Duodenal mucosa (tissue), 2 donors: ENCODE measurements at regions not wholly inside any gene's neighbourhood (a gene's known extent, or its start where the extent isn't known, plus 50 kb on each side); places are given as distances from the start of the nearest gene placed in this dataset.

Experiments used
- H3K27ac ChIP-seq: one replicate; pipeline ENCODE4 v1.7.0; 2013; ENCODE audit warnings: low read depth, low read length
- H3K27me3 ChIP-seq, 2 donors: one replicate each; pipeline ENCODE4 v1.7.0; 2013; ENCODE audit warnings: low read length in 2 of 2, control low read depth in 1 of 2; ENCODE audit not compliant: insufficient read depth in 2 of 2, control insufficient read depth in 1 of 2
- H3K36me3 ChIP-seq, 2 donors: one replicate each; pipeline ENCODE4 v1.7.0; 2013; ENCODE audit warnings: low read length in 2 of 2, control low read depth in 1 of 2; ENCODE audit not compliant: insufficient read depth in 2 of 2, control insufficient read depth in 1 of 2
- H3K4me1 ChIP-seq, 2 donors: one replicate each; pipeline ENCODE4 v1.7.0; 2013; ENCODE audit warnings: low read length in 2 of 2, control low read depth in 1 of 2; ENCODE audit not compliant: insufficient read depth in 2 of 2, control insufficient read depth in 1 of 2
- H3K4me3 ChIP-seq, 2 donors: one replicate each; pipeline ENCODE4 v1.7.0; 2013; ENCODE audit warnings: low read length in 2 of 2, low read depth in 1 of 2
- H3K9ac ChIP-seq, 2 donors: one replicate each; pipeline ENCODE4 v1.7.0; 2013; ENCODE audit warnings: low read length in 2 of 2, low read depth in 1 of 2
- H3K9me3 ChIP-seq, 2 donors: one replicate each; pipeline ENCODE4 v1.7.0; 2013; ENCODE audit warnings: low read length in 2 of 2, control low read depth in 1 of 2; ENCODE audit not compliant: control insufficient read depth in 1 of 2

DNA sequence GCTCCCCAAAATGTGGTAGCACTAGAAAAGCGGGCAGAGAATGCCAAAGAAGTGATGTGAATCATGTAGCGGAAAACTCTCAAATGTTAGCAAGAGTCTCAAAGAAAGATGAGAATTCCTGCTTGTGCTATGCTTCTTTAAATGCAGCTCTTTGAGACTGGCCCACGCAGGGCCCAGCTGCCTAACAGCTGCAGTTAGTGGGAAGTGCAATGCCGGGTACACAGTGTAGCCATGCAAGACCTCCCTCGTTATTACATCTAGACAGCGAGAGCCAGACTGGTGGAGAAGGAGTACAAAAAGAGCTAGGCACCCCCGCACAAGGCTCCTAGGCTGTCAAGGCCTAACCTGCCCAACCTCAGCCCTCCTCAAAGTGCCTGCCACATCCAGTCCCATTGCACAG lies 201.7 kb upstream of the PRDM1 start:
- Histone ChIP-seq H3K27me3 (no peaks in the 10 kb centered on the region), H3K4me1 (peaks cover 0 to 24% of the 10 kb centered on the region in 2 donors), H3K9me3 (no peaks in the 10 kb centered on the region), H3K9ac (no peak overlapping the region), H3K36me3 (no peaks in the 10 kb centered on the region), H3K27ac (no peak overlapping the region), H3K4me3 (no peak overlapping the region)

DNA sequence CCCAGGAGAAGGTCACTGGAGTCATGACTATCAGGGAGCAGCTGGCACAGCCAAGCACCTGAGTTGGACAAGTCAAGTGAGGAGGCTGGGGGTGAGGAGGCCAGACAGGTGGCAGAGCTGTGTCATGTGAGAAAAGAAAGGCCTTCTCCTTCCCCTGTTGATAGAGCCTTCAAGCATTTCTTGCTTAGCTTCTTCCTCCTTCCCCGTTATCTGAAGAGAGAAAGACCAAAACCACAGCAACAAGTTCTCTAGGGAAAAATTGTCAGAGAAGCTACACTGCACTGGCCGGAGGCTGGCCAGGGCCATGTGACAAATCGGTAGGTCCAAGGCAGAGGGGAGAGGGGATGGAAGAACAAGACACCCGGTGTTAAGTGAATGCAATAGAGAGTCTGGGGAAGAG lies 202.1 kb upstream of the PRDM1 start:
- peaks cover 0 to 24% of the 10 kb centered on the region in 2 donors for H3K4me1 ChIP-seq
- H3K27me3 ChIP-seq = no peaks in the 10 kb centered on the region
- no peaks in the 10 kb centered on the region for H3K36me3 ChIP-seq
- no peak overlapping the region for H3K4me3 ChIP-seq
- no peak overlapping the region for H3K9ac ChIP-seq
- H3K9me3 ChIP-seq = no peaks in the 10 kb centered on the region
- no peak overlapping the region for H3K27ac ChIP-seq

DNA sequence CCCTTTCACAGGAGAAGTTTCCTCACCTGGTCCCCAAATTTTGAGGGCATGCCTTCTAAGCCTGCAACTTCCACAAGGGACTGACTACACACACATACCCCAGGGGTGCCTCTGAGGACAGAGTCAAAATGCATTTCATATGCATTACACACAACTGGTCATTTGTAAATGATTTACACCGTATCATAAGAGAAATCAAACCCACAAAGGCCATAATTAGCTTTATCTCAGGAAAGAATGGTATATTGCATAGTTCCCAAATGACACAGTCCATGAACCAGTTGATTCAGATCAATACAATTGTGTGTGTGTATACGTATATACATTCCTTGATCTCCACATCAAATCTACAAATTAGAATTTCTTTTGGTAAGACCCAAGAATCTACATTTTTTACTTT lies 203.3 kb upstream of the PRDM1 start:
- H3K27ac ChIP-seq = no peak overlapping the region

DNA sequence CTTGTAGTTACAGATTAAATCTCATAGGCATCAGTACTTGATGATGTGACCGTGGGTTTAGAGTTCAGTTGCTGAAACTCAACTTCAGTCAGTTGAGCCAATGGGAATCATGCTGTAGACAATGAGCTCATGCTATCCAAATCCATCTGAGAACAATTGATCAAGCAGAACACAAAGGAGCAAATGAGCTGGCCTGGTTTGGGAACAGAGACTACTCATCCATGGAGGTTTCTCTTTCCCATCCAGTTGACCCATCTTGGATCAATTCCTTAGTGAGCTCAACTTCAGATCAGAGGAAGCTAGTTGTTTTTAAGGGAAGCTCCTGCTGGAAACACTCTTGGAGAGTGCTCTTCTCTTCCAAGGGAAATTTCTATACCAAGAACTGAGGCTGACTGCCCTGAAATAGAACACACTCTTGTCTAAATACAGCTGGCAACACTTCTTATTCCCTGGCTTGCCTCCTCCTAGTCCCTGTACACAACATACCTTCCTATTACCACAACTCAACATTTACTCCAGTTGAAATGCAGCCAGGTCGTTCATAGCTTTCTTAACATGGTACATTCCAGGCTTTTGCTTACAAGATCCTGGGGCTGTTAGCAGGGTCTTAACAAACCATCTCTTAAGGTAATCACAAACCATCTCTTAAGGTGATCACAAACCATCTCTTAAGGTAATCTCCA lies 203.9 kb upstream of the PRDM1 start:
- no peak overlapping the region for H3K9ac ChIP-seq
- no peak overlapping the region for H3K27ac ChIP-seq

More for the DNA sequence above, 203.3 kb upstream of the PRDM1 start:
- H3K4me3 ChIP-seq = no peak overlapping the region
- no peak overlapping the region for H3K9ac ChIP-seq
- H3K4me1 ChIP-seq = peaks cover 0 to 24% of the 10 kb centered on the region in 2 donors
- no peaks in the 10 kb centered on the region for H3K9me3 ChIP-seq
- no peaks in the 10 kb centered on the region for H3K27me3 ChIP-seq
- H3K36me3 ChIP-seq = no peaks in the 10 kb centered on the region

DNA sequence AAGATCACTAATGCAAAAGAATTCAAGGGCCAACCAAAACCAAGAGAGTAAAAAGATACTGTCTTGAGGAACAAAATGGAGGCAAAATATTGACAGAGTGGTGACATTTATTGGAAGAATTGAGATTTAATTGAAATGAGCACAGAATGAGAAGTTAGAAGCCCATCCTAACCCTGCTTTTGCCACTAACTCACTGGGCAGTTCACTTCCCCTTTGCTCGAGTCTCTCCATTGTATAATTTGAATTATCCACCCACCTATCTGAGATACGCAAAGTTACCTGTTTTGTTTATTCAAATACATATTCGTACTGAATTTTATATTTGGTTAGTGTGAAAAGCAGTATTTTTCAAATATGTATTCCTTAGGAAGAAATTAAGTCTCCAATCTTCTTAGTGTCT lies 204.5 kb upstream of the PRDM1 start:
- H3K27me3 ChIP-seq = no peaks in the 10 kb centered on the region
- H3K4me3 ChIP-seq = no peak overlapping the region
- peaks cover 0 to 20% of the 10 kb centered on the region in 2 donors for H3K4me1 ChIP-seq
- no peaks in the 10 kb centered on the region for H3K9me3 ChIP-seq
- H3K36me3 ChIP-seq = no peaks in the 10 kb centered on the region
- no peak overlapping the region for H3K27ac ChIP-seq
- no peak overlapping the region for H3K9ac ChIP-seq

More for the DNA sequence above, 203.9 kb upstream of the PRDM1 start:
- no peaks in the 10 kb centered on the region for H3K36me3 ChIP-seq
- H3K4me1 ChIP-seq = peaks cover 0 to 24% of the 10 kb centered on the region in 2 donors
- H3K4me3 ChIP-seq = no peak overlapping the region
- no peaks in the 10 kb centered on the region for H3K27me3 ChIP-seq
- H3K9me3 ChIP-seq = no peaks in the 10 kb centered on the region

DNA sequence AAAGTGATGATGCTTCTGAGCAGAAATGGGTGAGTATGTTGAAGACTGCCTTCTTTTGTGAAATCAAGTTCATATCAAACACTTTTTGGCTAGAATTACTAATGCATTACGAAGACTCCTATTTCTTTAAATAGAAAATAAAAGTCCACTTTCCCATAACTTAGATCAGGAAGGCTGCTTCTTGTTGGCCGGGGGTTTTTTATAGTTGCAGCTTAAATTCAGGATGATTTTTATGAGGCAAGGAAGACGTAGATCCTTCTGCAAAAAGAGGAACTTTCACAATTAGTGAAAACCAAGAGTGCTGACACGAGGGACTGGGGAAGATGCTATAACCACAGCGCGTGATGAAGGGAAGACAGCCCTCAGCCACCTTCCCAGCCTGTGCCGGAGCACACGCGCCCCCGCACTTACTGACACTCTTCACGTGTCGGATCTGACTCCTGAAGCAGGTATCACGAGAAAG lies 206.1 kb upstream of the PRDM1 start:
- H3K4me1 ChIP-seq = peaks cover 0 to 12% of the 10 kb centered on the region in 2 donors
- H3K36me3 ChIP-seq = no peaks in the 10 kb centered on the region
- H3K9ac ChIP-seq = no peak overlapping the region
- H3K9me3 ChIP-seq = no peaks in the 10 kb centered on the region
- no peaks in the 10 kb centered on the region for H3K27me3 ChIP-seq
- no peak overlapping the region for H3K27ac ChIP-seq
- no peak overlapping the region for H3K4me3 ChIP-seq

DNA sequence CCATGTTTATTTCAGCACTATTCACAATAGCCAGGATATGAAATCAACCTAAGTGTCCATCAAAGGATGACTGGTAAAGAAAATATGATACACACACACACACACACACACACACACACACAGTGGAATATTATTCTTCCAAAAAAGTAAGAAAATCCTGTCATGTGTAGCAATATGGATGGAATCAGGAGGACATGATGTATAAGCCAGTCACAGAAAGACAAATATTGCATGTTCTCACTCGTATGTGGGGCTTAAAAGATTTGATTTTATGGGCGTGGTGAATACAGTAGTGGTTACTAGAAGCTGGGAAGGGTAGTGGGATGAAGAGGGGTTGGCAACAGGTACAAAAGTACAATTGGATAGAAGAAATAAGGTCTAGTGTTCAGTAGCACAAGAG lies 207.0 kb upstream of the PRDM1 start:
- H3K9me3 ChIP-seq = no peaks in the 10 kb centered on the region
- no peaks in the 10 kb centered on the region for H3K27me3 ChIP-seq
- no peak overlapping the region for H3K4me3 ChIP-seq
- H3K36me3 ChIP-seq = no peaks in the 10 kb centered on the region
- no peak overlapping the region for H3K27ac ChIP-seq
- H3K4me1 ChIP-seq = peaks cover 0 to 12% of the 10 kb centered on the region in 2 donors
- H3K9ac ChIP-seq = no peak overlapping the region

DNA sequence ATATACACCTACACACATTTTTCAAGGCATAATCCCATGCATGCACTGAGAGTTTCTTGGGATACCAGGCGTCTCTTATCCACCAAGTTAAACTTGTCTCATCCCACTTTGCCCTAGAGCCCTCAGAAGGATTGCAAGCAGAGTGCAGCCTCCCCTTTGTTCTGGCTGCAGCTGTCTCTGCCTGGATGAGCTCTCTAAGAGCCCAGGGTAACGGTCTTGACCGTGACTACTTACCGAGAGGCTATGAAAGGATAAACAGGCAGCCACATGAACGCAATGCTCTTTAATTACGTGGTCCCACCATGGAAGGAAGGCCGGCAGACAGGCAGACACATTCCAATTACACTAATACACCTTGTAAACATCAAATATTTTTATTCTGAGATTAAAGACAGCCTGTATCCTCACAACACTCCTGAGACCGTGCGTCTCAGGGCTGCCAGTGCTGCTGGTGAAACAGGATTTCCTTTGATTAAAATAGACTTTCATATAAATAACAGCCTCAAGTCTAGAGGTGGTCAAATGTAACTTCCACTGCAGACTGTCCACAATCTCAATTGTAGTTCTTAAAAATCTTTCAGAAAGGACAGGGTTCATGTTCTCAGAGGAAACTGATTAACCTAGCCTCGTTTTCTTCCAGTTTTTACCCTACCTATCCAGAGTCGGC lies 210.0 kb upstream of the PRDM1 start:
- peaks cover 0 to 17% of the 10 kb centered on the region in 2 donors for H3K4me1 ChIP-seq
- H3K27ac ChIP-seq = no peak overlapping the region
- H3K9ac ChIP-seq = no peak overlapping the region
- no peaks in the 10 kb centered on the region for H3K9me3 ChIP-seq
- H3K4me3 ChIP-seq = no peak overlapping the region
- H3K27me3 ChIP-seq = no peaks in the 10 kb centered on the region
- H3K36me3 ChIP-seq = no peaks in the 10 kb centered on the region

DNA sequence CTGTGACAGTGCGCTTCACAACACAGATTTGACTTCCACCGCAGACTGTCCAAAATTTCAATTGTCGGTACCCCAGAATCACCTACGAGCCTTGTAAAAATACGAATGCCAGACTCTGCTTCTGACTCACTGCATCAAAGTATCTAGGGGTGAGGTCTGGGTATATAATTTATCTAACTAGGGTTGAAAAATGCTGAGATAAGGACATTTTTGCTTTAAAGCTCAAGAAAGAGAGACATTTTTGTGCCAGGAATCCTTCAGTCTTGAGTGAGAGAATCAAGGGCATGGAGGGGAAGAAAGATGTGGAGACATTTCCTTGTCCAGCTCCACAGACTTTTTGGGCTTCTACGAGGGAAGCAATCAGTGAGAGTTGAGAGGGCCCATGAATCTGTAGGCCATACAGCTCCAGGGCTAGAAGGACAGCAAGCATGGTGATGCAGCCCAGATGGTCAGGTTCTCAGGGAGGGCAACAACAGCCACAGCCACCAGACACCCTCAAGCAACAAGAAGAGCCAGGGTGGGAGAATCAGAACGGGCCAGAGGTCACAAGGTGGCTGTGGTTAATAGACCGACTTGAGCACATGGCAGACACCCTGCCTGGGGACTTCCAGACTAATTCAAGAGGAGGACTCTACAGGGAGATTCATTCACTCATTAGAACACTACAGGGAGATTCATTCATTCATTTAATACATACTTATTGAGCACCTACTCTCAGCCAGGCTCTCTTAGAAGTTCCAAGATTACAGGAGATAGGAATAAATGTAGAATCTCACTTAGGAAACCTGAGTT lies 211.1 kb upstream of the PRDM1 start:
- H3K9me3 ChIP-seq = no peaks in the 10 kb centered on the region
- no peaks in the 10 kb centered on the region for H3K36me3 ChIP-seq
- peaks cover 0 to 17% of the 10 kb centered on the region in 2 donors for H3K4me1 ChIP-seq
- H3K4me3 ChIP-seq = no peak overlapping the region
- no peak overlapping the region for H3K27ac ChIP-seq
- no peak overlapping the region for H3K9ac ChIP-seq
- no peaks in the 10 kb centered on the region for H3K27me3 ChIP-seq

DNA sequence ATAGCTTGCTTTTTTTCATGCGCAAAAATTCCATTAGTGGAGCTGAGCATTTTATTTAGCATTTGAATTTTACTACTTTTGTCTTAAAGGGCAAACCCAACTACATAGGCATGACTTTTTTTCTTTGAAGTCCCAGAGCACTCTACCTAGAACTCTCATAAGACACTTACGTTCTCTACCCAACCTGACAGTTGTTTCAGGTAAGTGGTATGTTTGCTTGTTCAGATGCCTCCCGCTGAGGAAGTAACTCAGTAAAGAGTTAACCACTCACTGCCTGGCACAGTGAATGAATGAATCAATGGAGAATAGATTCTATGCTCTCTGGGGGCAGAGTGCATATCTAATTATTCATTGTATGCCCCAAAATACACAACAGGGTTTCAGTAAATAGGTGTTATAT lies 212.3 kb upstream of the PRDM1 start:
- Histone ChIP-seq H3K9ac (no peak overlapping the region), H3K27me3 (no peaks in the 10 kb centered on the region), H3K36me3 (no peaks in the 10 kb centered on the region), H3K9me3 (no peaks in the 10 kb centered on the region), H3K4me1 (peaks cover 0 to 17% of the 10 kb centered on the region in 2 donors), H3K27ac (no peak overlapping the region), H3K4me3 (no peak overlapping the region)
